H1 (cell line): ENCODE measurements at regions not wholly inside any gene's neighbourhood (a gene's known extent, or its start where the extent isn't known, plus 50 kb on each side); places are given as distances from the start of the nearest gene placed in this dataset.

Experiments used
- CEBPB ChIP-seq: IDR thresholded peaks from 2 replicates; pipeline ENCODE4 v1.6.1; 2012; ENCODE audit warnings: low read depth, low read length
- CHD7 ChIP-seq: fragments of 300-600 bp; sonication (generic); IDR thresholded peaks from 2 replicates; pipeline ENCODE4 v1.7.1; 2012; ENCODE audit warnings: low read length, moderate library complexity, mild to moderate bottlenecking, inconsistent platforms; ENCODE audit not compliant: insufficient replicate concordance
- FOSL1 ChIP-seq: IDR thresholded peaks from 2 replicates; pipeline ENCODE4 v1.6.1; 2011; ENCODE audit warnings: mild to moderate bottlenecking, low read depth, low read length, moderate library complexity; ENCODE audit not compliant: insufficient read depth
- RNF2 ChIP-seq: fragments of 200-900, 300-1000 bp; sonication (generic); IDR thresholded peaks from 2 replicates; pipeline ENCODE4 v1.7.1; 2016; ENCODE audit warnings: borderline replicate concordance, low read depth, mild to moderate bottlenecking, antibody characterized with exemption, low read length; ENCODE audit not compliant: poor library complexity, severe bottlenecking; ENCODE audit errors: missing control alignments
- SIN3A ChIP-seq, 2 experiments: IDR thresholded peaks in 1 of 2; conservative IDR thresholded peaks in 1 of 2; 2 replicates each; pipeline ENCODE4 v1.6.1; 2011 to 2012; ENCODE audit warnings: low read length in 2 of 2, improper control_type of control experiment in 1 of 2, low read depth in 1 of 2, mild to moderate bottlenecking in 1 of 2
- SIX5 ChIP-seq: IDR thresholded peaks from 2 replicates; pipeline ENCODE4 v1.6.1; 2011; ENCODE audit warnings: mild to moderate bottlenecking, low read depth, low read length
- TF ChIP-seq, protein P1 (sequence below): IDR thresholded peaks from 2 replicates; pipeline ENCODE4 v1.6.1; 2012; ENCODE audit warnings: inconsistent platforms
- TF ChIP-seq, protein P2 (sequence below): IDR thresholded peaks from 2 replicates; pipeline ENCODE4 v1.6.1; 2012; ENCODE audit warnings: low read length, inconsistent platforms

DNA sequence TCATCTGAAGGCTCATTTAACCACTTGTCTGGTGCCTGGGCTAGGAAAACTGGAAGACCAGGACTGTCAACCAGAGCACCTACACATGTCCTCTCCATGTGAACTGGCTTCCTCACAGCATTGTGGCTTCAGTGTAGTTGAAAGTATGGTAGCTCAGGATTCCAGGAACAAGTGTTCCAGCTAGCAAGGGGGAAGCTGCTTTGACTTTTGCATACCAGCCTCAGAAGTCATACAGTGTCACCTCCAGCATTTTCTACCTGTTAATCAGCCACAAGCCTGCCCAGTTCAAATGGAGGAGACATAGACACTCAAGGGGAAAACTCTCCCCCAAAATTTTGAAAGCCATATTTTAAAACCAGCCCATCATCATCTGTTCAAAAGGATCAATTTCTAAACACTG, 212.8 kb upstream of the CAND1 start (continued):
- TF ChIP-seq CHD7 (no peak), FOSL1 (no peak), CEBPB (no peak), SIN3A (conservative IDR thresholded peaks at IDR 0.05 in 1 of 2, IDR thresholded peaks at IDR 0.05 in 1 of 2; ENCODE audit: low read depth in 1 of 2, low read length in 2 of 2) (no peak), SIX5 (no peak), RNF2 (no peak)
- TF ChIP-seq, protein P1, sequence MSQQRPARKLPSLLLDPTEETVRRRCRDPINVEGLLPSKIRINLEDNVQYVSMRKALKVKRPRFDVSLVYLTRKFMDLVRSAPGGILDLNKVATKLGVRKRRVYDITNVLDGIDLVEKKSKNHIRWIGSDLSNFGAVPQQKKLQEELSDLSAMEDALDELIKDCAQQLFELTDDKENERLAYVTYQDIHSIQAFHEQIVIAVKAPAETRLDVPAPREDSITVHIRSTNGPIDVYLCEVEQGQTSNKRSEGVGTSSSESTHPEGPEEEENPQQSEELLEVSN: no peak
- TF ChIP-seq, protein P2, sequence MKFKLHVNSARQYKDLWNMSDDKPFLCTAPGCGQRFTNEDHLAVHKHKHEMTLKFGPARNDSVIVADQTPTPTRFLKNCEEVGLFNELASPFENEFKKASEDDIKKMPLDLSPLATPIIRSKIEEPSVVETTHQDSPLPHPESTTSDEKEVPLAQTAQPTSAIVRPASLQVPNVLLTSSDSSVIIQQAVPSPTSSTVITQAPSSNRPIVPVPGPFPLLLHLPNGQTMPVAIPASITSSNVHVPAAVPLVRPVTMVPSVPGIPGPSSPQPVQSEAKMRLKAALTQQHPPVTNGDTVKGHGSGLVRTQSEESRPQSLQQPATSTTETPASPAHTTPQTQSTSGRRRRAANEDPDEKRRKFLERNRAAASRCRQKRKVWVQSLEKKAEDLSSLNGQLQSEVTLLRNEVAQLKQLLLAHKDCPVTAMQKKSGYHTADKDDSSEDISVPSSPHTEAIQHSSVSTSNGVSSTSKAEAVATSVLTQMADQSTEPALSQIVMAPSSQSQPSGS: no peak
